NCI-H2227 (cell line): ENCODE measurements at regions not wholly inside any gene's neighbourhood (a gene's known extent, or its start where the extent isn't known, plus 50 kb on each side); places are given as distances from the start of the nearest gene placed in this dataset.
"Not testable (repeated sequence)": the region's sequence is repeated elsewhere in the genome, so short reads cannot be mapped to it uniquely, and the experiment has no call there.

ENCODE experiments used
- DNase-seq: peaks from one replicate; lab custom pipeline; 2025; ENCODE audit not compliant: unreplicated experiment; lab: John Stamatoyannopoulos, UW

DNA sequence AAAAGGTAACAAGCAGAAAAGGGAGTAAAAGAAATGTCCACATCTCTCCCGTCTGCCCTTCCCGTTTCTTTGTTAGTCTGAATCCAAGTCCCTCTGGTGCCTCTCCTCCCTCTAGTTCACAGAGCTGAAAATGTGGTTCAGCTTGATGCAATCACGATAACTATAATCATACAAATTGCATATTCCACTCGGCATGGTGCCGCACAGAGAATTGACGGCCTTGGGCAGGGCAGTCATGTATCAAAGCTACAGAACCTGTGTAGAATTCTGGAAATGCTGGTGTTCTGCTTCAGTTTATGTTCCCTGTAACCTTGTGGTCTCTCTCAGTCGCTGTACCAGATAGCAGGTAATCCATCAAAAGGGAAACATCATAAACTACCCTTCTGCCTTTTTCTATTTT, 562.9 kb upstream of the CBLB start:
- no peak for DNase-seq

DNA sequence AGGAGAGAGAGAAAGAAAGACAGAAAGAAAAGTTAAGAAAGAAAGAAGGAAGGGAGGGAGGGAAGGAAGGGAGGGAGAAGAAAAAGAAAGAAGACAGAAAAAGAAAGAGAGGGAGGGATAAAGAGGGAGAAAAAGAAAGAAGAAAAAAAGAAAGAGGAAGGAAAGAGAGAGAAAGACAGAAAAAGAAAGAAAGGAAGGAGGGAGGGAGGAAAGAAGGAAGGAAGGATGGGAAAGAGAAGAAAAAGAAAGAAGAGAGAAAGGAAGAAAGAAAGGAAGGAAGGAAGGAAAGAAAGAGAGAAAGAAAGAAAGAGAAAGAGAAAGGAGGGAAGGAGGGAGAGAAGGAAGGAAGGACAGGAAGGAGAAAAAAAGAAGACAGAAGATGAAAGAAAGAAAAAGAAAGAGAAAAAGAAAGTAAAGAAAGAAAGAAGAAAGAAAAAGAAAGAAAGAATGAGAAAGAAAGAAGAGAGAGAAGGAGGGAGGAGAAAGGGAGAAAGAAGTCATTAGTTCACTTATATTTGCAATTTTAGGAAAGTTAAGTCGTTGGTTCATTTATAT, 567.2 kb upstream of the CBLB start:
- DNase-seq = no peak

DNA sequence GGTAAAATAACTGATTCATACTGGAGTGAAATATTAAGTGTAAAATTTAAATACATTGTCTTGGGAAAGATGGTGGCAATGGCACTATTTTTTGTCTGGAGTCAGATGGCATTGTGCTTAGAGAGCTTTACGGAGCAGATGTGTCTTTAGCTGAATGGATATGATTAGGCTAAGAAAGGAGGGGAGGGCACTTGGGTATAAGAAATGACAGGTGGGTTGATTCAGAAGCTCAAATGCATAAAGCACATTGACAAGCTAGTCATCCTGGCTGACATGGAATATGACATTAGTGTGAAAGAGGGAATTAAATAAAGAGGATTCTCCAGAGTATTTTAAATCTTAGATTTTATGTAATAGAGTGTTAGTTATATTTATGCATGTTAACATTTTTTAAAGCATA, 570.1 kb upstream of the CBLB start:
- no peak for DNase-seq

DNA sequence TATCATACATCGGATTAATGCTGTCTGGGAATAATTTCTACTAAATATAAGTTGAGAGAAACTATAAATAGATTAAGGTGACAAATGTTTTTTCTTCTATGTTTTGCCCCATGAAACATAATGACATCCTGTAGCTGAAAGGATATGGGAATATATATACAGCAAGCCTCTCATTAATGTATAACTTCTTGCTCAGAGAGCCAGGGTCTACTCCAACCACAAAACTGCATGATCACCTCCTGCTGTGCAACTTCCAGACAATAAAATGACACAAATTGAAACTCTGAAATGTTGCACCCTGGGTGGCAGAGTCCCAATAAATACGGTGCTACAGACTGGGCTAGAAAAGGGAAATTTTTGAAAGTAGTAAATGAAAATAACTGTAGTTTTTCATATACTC, 571.9 kb upstream of the CBLB start:
- DNase-seq = no peak

- no peak for DNase-seq
Observed at GRCh38 chr3:106446271-106446670, 577.5 kb upstream of the CBLB start.

- DNase-seq = no peak
Observed at GRCh38 chr3:106447723-106448301, 579.0 kb upstream of the CBLB start.

DNA sequence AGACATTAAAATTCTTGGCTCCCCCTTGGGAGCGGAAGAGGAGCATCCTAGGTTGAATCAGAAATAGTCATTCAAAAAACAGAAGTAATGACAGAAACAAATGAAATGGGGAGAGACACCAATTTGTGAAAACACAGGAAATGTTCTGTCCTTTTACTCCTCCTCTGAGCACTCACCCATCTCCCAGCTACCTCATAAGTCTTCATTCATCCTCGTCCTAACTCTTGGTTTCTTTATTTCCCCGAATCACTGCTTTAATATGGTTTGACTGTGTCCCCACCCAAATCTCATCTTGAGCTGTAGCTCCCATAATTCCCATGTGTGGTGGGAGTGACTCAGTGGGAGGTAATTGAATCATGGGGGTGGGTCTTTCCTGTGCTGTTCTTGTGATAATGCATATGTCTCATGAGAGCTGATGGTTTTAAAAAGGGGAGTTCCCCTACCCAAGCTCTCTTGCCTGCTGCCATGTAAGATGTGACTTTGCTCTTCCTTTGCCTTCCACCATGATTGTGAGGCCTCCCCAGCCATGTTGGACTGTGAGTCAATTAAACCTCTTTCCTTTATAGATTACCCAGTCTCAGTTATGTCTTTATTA, 579.7 kb upstream of the CBLB start:
- DNase-seq = not testable (repeated sequence)

- DNase-seq = no peak
Observed at GRCh38 chr3:106452096-106452495, 583.3 kb upstream of the CBLB start.

DNA sequence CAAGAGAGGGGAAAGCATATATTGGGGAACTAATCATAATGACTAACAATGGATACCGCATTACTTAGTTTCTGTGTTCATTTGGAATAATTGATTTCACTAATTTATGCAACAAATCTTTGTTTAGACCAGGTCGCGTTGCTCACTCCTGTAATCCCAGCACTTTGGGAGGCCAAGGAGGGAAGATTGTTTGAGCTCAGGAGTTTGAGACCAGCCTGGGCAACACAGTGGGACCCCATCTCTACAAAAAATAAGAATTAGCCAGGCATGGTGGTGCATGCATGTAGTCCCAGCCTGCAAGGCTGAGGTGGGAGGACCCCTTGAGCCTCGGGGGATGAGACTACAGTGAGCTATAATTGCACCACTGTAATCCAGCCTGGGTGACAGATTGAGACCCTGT, 585.7 kb upstream of the CBLB start:
- DNase-seq = no peak

DNA sequence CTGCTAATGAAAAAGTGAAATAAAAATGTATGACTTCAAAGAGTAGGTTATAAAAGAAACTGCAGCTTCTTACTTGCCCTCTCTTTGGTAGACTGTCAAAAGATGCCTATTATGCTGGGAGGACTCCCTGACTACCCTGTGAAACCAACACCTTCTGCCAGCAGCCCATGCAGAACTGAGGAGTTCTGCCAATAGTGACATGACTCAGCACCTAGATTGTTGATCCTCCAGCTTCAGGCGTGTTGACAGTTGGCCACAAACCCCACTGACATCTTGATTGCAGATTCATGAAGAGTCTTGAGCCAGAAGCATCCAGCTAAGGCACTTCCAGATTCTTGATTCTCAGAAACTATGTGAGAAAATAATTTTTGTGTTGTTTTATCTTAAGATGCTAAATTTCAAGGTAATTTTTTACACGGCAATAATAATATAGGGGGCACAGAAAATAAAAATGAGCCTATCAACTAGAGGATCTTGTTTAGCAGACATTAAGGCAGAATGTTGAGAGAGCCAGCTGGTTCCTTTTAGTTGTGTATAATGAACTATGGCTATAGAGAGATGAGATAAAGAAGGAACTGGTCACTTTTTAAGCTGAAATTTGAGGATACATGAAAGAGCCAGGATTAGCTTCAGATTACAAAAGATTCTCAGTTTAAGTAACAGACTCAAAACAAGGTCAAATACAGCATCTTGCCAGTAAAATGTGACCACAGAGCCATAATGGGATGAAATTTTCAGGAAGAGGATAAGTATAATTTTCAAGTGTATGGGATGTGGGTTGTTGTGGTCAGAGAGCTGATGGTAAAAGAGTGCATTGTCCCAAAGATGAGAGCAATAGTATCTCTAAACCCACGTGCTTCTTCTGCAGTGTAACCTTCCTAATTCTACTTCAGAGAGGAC, 588.7 kb upstream of the CBLB start:
- DNase-seq = no peak

DNA sequence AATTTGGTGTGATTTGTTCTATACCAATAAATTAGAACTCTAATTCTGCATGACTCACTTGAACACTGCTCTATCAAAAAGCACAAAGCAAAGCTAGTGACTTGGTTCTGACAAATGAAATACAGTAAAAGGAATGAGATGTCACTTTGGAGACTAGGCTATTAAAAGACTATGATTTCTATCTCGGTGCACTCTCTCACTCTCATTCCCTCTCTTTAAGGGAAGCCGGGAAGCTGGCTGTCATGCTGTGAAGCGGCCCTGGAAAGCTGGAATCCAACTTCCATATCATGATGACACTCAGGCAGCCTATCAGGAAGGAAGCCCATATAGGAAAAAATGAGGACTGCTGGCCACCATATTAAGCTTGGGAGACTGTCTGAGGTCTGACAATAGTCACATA, 590.1 kb upstream of the CBLB start:
- no peak for DNase-seq

DNA sequence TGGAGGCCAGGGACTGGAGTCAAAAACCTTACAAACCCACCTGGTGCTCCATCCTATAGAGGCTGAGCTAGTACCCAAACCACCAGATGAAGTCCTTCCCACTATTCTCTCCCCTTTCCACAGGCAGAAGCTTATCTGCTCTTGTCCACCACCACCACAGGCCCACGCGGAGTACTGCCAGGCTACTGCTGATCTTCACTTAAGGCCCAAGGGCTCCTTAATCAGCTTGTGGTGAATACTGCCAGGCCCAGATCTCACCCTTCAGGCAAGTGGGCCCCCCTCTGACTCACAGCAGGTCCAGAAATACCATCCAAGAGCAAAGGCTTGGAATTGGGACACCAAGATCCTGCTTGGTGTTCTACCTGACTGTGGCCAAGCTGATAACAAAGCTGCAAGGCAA, 598.1 kb upstream of the CBLB start:
- no peak for DNase-seq

- DNase-seq = no peak
Observed at GRCh38 chr3:106473576-106474475, 605.0 kb upstream of the CBLB start.

- DNase-seq = no peak
Observed at GRCh38 chr3:106482451-106482850, 613.6 kb upstream of the CBLB start.

DNA sequence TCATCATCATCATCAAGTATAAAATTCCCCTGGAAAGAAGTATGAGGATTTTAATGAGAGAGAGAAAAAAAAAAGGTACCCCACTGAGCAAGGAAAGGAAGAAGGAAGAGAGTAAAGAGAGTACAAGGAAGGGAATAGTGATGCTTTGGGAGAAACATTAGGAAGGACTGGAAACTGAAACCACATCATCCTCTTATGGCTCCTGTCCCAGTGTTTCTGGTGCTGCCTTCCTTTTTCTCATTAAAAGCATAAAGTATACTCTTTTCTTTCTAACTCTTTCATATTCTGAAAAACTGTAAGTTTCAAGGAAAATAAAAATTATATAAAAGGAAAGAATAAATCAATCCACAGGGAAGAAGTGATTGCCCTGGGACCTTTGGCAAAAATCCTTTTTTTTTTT, 616.4 kb upstream of the CBLB start:
- DNase-seq = no peak

GRCh38 chr3:106485802-106486201, 617.0 kb upstream of the CBLB start:
- DNase-seq = no peak

DNA sequence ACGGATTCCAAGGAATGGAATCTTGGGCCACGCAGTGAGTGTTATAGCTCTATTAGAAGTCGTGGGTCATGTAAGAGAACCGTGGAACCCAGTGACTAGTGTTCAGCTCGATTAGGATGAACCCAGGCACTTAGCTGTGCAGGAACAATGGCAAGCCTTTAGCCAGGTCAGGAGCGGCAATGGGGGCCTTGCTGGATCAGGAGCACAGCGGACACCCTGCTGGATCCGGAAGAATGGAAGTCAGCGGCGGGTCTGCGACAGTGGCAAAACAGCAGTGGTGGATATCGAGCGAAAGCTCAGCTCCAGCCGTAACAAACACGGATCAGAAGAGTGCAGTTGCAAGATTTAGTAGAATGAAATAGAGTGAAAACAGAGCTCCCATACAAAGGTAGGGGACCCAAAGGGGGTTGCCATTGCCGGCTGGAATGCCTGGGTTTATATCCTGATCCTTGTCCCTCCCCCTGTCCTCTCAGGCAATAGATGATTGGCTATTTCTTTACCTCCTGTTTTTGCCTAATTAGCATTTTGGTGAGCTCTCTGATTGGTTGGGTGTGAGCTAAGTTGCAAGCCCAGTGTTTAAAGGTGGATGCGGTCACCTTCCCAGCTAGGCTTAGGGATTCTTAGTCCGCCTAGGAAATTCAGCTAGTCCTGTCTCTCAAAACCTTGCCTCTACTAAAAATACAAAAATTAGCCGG, 618.3 kb upstream of the CBLB start:
- DNase-seq = not testable (repeated sequence)

- no peak for DNase-seq
Observed at GRCh38 chr3:106488331-106488730, 619.5 kb upstream of the CBLB start.

DNA sequence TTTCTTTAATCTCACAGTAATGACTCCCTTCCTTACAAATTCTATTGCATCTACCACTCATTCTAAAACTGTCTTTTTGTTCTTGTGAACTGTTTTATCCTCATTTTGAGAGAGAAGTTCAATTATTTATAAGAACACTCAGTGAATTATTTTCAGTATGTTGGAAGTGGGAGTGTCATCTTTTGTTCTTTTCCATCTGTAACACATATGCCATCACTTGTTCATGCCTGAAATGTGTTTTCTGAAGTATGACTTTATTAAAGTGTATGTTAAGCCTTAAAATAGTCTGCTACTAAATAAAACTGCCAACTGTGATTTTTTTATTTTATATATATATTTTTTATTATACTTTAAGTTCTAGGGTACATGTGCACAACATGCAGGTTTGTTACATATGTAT, 623.0 kb upstream of the CBLB start:
- no peak for DNase-seq

DNA sequence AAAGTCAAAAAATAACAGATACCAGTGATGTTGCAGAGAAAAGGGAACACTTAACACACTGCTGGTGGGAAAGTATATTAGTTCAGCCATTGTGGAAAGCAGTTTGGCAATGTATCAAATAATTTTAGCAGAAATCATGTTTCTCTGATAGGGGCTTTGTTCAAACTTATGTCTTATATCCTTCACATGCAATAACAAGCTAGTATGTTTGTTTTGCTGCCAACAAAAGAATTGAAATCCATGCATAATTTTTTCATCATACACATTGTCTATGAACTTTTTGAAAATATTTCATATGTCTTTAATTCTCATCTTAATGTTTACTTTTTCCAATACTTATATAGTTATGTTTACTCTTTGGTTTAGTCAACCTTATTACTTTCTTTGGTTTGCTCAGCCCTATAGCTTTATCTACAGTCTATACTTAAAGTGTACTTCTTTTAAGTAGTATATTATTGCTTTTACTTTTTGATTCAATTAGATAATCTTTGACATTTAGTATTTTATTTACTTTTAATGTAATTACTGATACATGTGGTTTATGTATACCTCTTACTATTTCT, 639.6 kb upstream of the CBLB start:
- no peak for DNase-seq
